Bronchial epithelial cell (primary cell): ENCODE measurements at regions not wholly inside any gene's neighbourhood (a gene's known extent, or its start where the extent isn't known, plus 50 kb on each side); places are given as distances from the start of the nearest gene placed in this dataset.

Experiments used
- DNase-seq: peaks from one replicate; pipeline ENCODE4 v3.0.0-alpha.2; 2010; ENCODE audit warnings: low read depth
- FAIRE-seq: peaks from 2 replicates; lab custom pipeline; 2011; peaks lifted over from hg19 to GRCh38; lab: Jason Lieb, UNC
- H3K27me3 ChIP-seq: 2 replicates; pipeline ENCODE4 v1.5.1; 2011; ENCODE audit warnings: low read length; ENCODE audit not compliant: control insufficient read depth, insufficient read depth
- H3K36me3 ChIP-seq: 2 replicates; pipeline ENCODE4 v1.5.1; 2011; ENCODE audit warnings: low read length; ENCODE audit not compliant: control insufficient read depth, insufficient read depth
- H3K4me3 ChIP-seq: 2 replicates; pipeline ENCODE4 v1.5.1; 2011; ENCODE audit warnings: mild to moderate bottlenecking, low read depth, low read length, control low read depth
- TF ChIP-seq, protein P1 (sequence below): IDR thresholded peaks from 2 replicates; pipeline ENCODE4 v1.5.1; 2011; ENCODE audit warnings: mild to moderate bottlenecking, moderate library complexity, low read length, control low read depth, inconsistent platforms; ENCODE audit not compliant: insufficient read depth, severe bottlenecking

DNA sequence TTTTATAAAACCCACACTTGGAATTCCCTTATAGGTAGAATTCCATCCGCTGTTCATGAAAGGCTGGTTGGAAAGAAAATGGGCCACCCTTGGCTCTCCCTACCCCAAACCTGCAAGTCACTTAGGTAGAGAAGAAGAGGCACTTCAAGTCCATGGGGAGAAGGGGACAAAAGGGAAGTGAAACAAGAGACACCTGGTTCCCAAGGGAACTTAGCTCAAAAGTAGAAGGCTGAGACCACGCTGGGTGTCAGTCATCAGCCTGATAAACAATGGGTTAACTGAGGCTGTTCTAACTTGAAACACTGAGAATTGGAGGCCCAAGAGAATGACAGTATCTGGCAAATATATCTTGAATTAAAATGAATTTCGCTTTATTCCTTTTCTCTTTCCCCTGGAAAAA is 330.8 kb upstream of the NFE2L3 start:
- no peak for DNase-seq
- Histone ChIP-seq H3K36me3 (no peaks in the 10 kb centered on the region), H3K27me3 (no peaks in the 10 kb centered on the region), H3K4me3 (no peak overlapping the region)
- TF ChIP-seq, protein P1, sequence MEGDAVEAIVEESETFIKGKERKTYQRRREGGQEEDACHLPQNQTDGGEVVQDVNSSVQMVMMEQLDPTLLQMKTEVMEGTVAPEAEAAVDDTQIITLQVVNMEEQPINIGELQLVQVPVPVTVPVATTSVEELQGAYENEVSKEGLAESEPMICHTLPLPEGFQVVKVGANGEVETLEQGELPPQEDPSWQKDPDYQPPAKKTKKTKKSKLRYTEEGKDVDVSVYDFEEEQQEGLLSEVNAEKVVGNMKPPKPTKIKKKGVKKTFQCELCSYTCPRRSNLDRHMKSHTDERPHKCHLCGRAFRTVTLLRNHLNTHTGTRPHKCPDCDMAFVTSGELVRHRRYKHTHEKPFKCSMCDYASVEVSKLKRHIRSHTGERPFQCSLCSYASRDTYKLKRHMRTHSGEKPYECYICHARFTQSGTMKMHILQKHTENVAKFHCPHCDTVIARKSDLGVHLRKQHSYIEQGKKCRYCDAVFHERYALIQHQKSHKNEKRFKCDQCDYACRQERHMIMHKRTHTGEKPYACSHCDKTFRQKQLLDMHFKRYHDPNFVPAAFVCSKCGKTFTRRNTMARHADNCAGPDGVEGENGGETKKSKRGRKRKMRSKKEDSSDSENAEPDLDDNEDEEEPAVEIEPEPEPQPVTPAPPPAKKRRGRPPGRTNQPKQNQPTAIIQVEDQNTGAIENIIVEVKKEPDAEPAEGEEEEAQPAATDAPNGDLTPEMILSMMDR, result no peak
- no peak for FAIRE-seq

DNA sequence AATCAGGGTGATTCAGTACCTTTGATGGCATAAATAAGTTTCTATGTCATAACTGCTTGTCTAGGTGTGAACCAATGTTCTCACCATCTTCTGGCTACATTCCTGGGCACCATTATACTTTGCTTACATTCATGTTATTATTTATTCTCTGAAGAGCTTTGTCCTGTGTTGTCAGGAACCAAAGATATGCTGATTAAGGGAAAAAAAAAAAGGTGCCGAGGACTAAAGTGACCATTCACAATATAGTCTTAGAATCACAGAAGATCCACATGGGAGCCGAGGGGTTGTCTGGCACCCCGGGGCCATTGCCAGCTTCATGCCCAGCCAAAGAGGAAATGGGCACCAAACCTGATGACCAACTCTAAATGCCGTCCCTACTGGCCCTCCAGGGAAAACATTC is 329.2 kb upstream of the NFE2L3 start:
- Histone ChIP-seq H3K27me3 (no peaks in the 10 kb centered on the region), H3K36me3 (no peaks in the 10 kb centered on the region), H3K4me3 (no peak overlapping the region)
- TF ChIP-seq, protein P1, result no peak
- no peak for DNase-seq
- no peak for FAIRE-seq

GRCh38 chr7:25823571-25823970 is 328.4 kb upstream of the NFE2L3 start:
- FAIRE-seq, result no peak
- Histone ChIP-seq H3K27me3 (no peaks in the 10 kb centered on the region), H3K36me3 (no peaks in the 10 kb centered on the region), H3K4me3 (no peak overlapping the region)
- TF ChIP-seq, protein P1, result no peak
- no peak for DNase-seq

DNA sequence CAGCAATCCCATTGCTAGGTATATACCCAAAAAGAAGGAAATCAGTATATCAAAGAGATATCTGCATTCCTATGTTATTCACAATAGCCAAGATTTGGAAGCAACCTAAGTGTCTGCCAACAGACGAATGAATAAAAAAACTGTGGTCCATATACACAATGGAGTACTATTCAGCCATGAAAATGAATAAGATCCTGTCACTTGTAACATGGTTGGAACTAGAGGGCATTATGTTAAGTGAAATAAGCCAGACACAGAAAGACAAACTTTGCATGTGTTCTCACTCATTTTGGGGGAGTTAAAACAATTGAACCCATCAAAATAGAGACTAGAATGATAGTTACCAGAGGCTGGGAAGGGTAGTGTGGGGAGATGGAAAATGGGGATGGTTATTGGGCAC is 323.5 kb upstream of the NFE2L3 start:
- Histone ChIP-seq H3K27me3 (peaks cover 3% of the 10 kb centered on the region), H3K36me3 (no peaks in the 10 kb centered on the region), H3K4me3 (no peak overlapping the region)
- no peak for FAIRE-seq
- DNase-seq, result no peak
- TF ChIP-seq, protein P1, result no peak

- Histone ChIP-seq H3K36me3 (no peaks in the 10 kb centered on the region), H3K27me3 (peaks cover 3% of the 10 kb centered on the region), H3K4me3 (no peak overlapping the region)
- TF ChIP-seq, protein P1, result no peak
- FAIRE-seq, result no peak
- no peak for DNase-seq
Observed at GRCh38 chr7:25829663-25830062, 322.3 kb upstream of the NFE2L3 start.

DNA sequence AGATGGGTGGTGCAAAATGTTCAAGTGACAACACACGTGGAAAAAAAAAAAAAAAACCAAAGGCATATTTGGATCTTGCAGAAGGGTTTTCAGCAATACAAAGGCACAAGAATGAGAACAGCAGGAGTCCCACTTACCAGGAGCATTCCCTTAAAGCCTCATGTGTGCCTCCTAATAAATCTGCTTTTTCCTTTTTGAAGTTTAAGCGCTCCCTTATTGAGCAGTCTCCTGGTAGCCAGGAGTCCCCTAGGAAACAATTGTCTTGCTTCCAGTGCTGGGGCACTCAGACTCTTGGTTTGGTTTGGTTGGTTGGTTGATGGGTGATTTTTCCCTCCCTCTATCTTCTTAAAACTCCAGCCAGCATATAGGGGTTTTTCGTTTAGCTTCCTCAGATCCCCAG is 321.8 kb upstream of the NFE2L3 start:
- TF ChIP-seq, protein P1, result no peak
- FAIRE-seq, result no peak
- peaks cover 3% of the 10 kb centered on the region for H3K27me3 ChIP-seq
- no peak overlapping the region for H3K4me3 ChIP-seq
- H3K36me3 ChIP-seq, result no peaks in the 10 kb centered on the region
- no peak for DNase-seq
